GM18858 (cell line): ENCODE measurements at regions not wholly inside any gene's neighbourhood (a gene's known extent, or its start where the extent isn't known, plus 50 kb on each side); places are given as distances from the start of the nearest gene placed in this dataset.
"Not testable (repeated sequence)": the region's sequence is repeated elsewhere in the genome, so short reads cannot be mapped to it uniquely, and the experiment has no call there.

Source experiments
- ATAC-seq: cut with Tn5 transposase; IDR thresholded peaks from one replicate; pipeline ENCODE4 v1.9.1; 2021; ENCODE audit not compliant: unreplicated experiment

- ATAC-seq: not testable (repeated sequence)
These were observed 914.7 kb downstream of the FOXD4L5 start for GRCh38 chr9:64370344-64370743.

GRCh38 chr9:64369644-64370043 lies 915.4 kb downstream of the FOXD4L5 start:
- ATAC-seq: not testable (repeated sequence)

GRCh38 chr9:64369114-64369513 lies 915.9 kb downstream of the FOXD4L5 start:
- peak; percentile 100 for ATAC-seq

GRCh38 chr9:64368644-64368942 lies 916.4 kb downstream of the FOXD4L5 start:
- not testable (repeated sequence) for ATAC-seq

- ATAC-seq: not testable (repeated sequence)
These were observed 917.0 kb downstream of the FOXD4L5 start for GRCh38 chr9:64367826-64368643.
